Activated CD8-positive, alpha-beta memory T cell treated with anti-CD3 and anti-CD28 coated beads for 1 hour (primary cell): ENCODE measurements at regions not wholly inside any gene's neighbourhood (a gene's known extent, or its start where the extent isn't known, plus 50 kb on each side); places are given as distances from the start of the nearest gene placed in this dataset.
"Not testable (repeated sequence)": the region's sequence is repeated elsewhere in the genome, so short reads cannot be mapped to it uniquely, and the experiment has no call there.

Experiments
- DNase-seq, 2 donors: peaks; one replicate each; pipeline ENCODE4 v3.0.0-alpha.2; 2020; ENCODE audit warnings: low read depth in 1 of 2; ENCODE audit errors: extremely low read depth in 1 of 2

DNA sequence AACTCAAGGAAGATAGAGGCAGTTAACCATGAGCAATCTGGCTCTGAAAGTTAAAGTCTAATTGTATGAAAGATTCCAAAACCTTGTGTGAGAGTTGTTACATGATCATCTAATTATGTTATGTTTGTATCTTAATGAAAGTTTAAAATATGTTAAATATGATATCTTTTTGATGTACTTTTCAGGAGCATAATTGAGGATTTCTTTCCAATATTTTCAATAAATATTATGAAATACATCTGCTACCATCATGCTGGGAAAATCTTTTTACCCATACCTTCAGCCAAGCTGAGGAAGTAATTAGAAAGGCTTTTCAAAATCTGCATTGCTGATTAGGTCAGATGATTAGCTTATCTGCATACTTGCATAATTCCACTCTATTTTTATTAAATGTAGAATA, 318.4 kb downstream of the KLF12 start:
- DNase-seq: no peak

DNA sequence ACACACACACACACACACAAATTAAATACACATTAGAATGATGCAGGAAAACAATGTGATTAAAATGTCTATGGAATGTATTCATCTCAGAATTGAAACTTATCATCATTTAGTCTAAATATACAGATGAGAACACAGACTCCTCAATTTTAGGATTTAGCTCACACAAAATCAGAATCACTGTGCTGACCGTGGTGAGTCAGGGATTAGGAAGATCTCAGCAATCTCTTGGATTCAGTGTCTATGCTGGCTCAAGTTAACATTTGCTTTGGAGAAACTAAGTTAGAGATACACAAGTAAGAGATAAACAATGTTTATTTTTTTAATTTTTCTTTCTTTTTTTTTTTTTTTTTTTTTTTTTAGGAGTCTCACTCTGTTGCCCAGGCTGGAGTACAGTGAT, 323.6 kb downstream of the KLF12 start:
- no peak for DNase-seq

DNA sequence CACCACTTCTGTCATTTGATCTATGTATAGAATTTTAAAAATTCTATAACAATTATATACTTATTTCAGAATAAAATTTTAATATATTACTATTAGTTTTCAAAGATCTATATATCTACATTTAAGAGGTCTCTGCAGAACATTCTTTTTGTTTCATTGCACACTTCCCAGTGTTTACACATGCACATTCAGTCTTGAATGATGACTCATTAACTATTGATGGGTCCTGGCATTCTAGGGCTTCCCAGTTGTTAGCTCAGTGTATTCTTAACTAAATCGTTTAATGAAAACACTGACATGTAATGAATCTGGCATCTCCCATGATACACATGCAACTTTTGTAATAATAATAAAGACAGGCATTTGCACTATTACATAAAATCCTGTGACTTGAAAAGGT, 324.6 kb downstream of the KLF12 start:
- no peak for DNase-seq

DNA sequence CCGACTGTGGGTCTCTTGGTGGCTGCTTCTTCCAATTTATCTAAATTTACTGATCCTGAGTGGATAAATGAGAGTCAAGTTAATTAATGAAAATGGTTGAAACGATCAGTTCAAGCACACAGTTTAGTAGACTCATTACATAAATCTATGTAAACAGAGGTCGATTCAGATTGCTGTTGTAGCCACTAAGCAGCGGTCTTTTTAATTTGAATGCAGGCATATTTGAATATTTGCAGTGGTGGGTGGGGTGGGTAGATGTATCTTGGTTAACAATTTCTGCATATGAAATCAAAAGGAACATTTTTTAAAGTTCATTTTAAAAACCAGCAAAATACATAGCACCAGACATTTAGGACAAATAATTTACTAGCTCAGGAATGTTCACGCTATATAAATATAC, 325.9 kb downstream of the KLF12 start:
- DNase-seq: no peak

DNA sequence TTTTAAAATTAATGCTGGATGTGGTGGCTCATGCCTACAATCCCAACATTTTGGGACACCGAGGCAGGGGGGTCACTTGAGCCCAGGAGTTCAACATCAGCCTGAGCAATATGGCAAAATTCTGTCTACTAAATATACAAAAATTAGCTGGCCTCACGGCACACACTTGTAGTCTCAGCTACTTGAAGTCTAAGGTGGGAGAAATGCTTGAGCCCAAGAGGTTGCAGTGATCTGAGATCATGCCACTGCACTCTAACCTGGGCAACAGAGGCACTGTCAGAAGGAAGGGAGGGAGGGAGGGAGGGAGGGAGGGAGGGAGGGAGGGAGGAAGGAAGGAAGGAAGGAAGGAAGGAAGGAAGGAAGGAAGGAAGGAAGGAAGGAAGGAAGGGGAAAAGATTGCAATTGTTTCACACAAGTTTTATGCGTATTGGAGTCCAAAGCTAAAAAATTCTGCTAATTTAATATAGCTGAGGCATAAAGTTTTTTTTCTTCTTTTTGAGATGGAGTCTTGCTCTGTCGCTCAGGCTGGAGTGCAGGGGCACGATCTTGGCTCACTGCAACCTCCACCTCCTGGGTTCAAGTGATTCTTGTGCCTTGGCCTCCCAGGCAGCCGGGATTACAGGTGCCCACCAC, 328.8 kb downstream of the KLF12 start:
- not testable (repeated sequence) for DNase-seq

DNA sequence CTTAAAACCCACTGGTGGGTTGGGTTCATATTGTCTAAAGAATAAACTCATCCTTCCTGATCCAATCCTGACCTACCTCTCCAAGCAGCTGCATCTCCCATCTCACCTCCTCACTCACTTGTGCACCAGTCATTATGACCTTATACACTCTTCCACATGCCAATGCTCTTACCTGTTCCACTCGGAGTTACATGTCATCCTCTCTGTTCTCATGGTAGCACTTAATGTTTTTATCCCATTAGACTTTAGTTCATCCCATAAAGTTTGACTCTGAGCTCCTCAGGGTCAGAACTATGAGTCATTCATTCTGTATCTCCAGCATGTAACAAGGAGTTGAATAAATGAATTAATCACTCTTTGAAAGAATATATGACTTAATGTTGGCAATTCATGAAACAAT, 330.2 kb downstream of the KLF12 start:
- no peak for DNase-seq

DNA sequence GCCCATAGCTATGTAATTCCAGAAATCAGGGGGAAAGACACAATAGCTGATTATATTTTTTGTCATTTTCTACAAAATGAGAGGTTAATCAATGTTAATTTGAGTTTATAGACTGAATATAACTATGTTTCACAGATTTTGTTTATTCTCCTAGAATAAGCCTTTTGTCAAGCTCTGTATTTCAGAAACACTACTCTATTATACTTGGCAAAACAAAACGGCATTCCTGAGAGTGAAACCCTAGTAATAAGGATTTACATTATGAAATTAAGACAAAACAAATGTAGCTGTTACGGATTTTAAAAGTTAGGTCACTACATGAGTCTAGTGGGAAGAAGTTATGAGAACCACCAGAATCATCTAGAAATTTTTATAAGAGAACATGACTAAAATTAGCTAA, 334.2 kb downstream of the KLF12 start:
- no peak for DNase-seq

DNA sequence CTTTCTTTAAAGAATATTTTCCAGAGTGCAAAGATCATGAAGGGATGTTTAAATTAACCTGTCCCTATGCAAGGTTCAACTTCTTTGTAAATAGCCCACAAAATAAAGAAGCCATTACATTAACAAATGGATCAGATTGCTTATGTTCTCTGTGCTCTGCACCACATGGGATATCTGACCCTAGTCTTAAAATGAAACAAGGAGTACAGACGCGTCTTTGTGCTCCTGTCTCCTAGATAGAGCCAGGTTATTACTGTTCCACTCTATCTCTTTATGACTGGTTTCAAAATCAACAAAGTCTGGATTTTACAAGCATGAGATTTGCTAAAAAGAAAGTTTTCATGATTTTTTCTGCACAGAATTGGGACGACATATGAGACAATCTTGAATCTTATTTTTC, 339.4 kb downstream of the KLF12 start:
- no peak for DNase-seq

DNA sequence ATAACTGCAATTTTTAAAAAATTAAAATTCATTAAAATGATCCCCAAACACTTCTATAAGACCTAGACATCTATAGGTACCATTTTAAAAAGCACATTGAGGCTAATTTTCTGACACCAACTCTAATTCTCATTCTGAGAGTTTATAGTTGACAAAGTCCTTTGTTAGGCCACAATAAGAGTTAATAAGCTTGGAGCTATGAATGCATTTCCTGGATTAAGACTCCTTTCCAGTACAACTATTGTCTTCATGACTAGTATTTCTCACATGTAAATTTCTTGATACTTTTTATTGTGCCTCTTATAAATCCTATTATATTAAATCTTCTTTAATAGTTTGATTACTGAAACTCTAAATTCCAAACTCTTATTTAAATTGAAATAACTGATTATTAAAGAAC, 340.8 kb downstream of the KLF12 start:
- DNase-seq: no peak

DNA sequence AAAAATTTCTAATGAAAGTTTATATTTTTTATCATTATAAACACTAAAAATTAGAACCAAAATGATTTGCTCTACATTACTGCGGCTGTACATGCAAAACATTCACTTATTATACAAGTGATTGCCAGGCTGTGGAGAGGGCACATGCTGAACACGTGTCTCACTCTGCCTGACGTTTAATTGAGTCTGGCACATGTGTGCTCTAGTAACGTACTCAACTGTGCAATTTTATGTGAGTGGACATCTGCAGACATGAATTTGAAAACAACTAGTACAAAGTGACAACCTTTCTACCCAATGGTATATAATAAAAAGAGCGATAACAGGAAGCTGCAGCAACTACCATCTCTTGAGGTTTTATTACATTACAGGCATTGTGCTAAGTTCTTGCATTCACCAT, 341.4 kb downstream of the KLF12 start:
- no peak for DNase-seq

DNA sequence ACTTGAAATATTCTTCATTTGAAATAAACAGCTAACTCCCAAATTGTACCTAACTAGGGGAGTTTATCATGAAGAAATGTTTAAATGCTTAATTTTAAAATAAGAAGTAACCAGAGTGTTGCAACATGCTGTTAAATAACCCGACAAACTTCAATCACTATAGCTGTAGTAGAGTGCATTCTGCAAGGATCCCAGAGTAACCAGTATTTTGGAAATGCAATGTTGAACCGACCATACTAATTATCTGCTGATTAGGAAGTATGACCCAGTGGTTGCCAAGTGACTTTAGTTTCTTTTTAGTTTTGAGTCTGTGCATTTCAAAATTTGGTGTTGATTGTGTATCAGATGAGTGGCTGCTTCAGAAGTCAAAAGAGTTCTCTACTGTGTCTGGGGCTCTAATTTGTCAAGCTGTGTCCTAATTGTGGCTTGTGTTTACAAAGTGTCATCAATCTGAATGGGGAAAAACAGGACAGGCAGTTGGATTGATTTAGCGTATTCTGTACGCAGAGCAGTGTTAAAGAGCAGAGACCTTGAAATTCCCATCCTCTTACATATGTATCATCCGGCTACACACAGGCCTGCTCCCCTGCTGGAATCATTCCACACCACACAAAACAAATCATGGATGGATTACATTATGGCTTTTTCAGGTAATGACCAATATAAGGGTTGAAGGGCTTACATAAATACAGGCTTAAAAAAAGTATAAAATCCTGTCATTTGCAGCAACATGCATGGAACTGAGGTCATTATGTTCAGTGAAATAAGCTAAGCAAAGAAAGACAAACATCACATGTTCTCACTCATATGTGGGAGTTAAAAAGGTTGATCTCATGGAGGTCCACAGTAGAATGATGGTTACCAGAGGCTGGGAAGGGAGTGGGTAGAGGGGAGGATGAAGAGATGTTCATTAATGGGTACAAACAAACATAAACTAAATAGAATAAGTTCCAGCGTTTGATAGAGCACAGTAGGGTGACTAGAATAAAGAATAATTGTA, 351.5 kb downstream of the KLF12 start:
- DNase-seq: no peak

DNA sequence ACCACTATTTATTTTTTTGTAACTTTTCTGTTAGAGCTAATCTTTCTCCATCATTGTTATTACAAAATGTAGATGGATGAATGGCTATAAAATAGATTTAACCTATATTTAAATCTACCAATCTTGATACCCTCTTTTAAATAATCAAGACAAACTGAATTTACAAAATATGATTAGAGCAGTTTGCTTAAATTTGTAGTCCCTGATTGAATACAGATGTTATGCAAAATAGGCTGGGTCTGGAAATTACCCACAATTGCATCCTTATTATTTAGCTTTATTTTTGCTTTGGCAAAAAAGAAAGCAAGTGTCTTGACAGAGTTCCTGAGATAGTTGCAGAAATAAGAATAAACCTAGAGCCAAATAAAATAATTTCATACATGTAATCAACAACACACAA, 352.8 kb downstream of the KLF12 start:
- DNase-seq: no peak

DNA sequence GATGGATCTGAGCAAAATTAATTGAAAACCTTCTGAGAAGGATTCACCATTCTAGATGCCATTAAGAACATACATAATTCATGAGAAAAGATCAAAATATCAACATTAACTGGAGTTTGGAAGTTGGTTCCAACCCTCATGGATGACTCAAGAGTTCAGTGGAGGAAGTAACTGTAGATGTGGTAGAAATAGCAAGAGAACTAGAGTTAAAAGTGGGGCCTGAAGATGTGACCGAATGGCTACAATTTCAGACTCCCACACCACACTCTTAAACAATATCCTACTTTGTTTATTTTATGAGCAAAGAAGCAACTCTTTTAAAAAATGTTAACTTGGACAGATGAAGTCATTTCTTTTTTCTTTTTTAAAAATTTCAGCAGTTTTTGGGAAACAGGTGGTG, 354.3 kb downstream of the KLF12 start:
- no peak for DNase-seq

DNA sequence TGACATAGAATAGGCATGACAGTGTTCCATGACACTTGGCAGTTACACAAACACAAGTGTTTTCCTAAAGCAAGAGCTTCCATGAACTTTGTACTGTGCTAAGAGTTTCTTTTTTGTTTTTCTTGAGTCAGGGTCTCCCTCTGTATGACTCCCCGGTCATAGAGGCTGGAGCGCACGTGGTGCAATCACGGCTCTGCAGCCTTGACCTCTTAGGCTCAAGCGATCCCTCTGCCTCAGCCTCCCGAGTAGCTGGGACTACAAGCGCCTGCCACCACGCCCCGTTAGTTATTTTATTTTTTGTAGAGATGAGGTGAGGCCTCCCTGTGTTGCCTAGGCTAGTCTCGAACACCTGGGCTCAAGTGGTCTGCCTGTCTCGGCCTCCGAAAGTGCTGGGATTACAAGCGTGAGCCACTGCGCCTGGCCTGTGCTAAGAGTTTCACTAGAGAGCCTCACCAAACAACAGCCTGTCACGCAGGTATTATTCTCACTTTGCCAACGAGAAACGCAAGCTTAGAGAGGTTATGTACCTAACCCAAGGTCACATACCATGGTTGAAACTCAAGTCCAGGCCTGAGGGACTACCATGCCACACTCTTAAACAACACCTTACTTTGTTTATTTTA, 355.9 kb downstream of the KLF12 start:
- no peak for DNase-seq

DNA sequence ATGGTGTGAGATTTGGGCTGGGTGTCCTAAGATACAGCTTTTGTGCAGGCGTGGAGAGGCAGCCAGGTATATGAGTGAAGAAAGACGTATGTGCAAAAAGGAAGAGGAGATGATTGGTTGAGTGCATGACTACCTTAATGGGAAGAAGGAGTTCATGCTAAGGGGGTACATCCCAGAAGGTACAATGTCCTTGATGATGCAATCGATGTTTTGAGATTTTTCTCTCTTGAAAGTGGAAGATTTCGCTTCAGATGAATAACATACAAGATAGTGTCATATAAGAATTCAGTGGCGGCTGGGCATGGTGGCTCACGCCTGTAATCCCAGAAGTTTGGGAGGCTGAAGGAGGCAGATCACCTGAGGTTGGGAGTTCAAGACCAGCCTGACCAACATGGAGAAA, 357.1 kb downstream of the KLF12 start:
- no peak for DNase-seq

DNA sequence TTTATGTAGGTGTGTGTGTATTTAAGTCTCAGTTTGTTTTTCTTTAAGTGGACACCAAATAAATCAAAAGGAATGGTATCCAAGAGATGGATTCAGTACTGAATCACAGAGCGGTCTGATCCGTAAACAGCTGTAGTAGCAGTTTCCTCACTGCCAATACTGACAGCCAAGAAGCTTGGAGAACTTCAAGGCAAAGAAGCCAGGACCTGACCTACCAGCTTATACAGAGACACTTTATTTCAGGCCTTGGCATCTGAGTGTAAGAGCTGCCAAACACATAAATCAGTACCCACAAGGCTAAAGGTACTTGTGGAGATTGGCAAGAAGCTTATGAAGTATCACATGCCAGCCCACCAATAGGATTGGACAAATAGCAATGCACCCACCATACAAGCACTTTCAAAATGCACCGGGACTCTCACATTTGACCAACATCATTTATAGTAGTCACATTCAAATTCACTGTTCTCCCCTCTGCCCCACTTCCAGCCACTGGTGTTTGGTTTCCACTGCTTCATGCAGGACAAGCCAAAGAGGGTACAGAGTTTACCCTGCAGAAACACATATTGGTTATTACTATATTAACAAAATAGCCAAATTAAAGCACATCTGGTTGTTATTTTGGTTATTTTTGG, 357.9 kb downstream of the KLF12 start:
- DNase-seq: no peak

DNA sequence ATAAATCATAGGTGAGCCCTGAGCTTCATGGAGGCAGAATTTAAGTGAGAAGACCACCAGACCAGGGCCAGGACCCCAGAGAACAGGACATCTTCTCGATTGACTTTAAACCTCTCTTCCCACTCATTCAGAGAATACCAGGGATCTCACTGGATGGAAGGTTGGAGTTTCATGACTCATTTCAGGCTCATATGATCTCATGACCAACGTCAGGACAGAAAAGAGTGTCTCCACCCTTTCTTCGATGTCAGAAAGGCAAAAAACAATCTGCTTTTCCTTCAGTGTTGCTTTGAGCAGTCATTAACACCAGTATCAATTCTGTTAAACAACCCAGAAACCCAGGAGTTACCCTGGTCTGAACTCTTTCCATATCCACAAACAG, 361.0 kb downstream of the KLF12 start:
- no peak for DNase-seq

DNA sequence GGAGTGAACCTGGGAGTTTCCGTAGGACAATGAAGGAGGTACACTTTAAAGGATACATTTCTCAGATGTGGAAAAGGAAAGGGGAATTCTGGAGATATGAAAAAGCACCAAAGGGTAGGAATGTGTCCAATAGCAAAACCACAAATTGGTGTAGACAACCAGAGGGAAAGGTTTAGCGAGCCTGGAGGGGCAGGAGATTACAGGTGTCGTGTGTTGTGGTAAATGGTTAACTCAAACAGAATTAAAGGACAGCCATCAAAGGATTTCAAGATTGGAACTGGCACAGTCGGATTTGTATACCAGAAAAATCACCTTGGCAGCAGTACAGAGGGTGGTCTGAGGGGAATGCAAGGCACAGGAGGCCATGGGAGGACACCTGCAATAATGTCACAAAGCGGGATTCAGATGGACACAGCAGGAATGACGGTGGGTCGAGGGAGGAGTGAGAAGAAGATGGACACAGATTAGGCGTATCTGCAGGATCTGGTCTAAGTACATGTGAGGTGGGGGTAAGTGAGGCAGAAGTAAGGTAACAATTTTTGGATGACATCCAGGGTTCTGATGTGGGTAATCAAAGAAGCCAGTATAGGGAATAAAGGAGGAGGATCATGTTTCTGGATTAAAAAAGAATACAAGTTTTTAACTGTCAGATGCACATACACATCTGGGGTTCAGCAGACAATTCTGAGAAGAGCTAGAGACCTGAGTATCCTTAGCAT, 361.6 kb downstream of the KLF12 start:
- DNase-seq: no peak

DNA sequence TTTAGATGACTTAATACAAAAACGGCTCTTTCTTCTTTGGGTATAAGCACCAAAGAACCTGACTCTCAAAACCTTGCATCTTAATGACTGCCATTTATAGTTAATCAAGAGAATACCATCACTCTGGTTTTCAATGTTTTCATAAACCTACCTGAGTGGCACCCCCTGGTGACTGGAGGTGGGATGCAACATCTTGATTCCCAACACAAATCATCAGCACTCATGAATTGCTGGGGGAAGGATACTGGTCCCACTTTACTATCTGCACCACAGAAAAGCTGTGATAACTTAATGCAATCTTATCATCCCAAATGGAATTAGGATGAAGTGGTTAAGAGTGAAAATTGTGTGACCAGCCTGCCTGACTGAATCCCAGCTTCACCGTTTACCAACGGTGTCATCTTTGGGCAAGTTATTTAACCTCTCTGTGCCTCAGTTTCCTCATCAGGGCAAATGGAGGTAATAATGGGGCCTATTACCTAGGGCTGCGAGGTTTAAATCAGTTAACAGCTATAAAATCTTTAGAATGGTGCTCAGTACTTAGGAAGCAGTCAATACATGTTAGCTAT, 366.4 kb downstream of the KLF12 start:
- peak in 1 of 2 donors; percentile 8 for DNase-seq

DNA sequence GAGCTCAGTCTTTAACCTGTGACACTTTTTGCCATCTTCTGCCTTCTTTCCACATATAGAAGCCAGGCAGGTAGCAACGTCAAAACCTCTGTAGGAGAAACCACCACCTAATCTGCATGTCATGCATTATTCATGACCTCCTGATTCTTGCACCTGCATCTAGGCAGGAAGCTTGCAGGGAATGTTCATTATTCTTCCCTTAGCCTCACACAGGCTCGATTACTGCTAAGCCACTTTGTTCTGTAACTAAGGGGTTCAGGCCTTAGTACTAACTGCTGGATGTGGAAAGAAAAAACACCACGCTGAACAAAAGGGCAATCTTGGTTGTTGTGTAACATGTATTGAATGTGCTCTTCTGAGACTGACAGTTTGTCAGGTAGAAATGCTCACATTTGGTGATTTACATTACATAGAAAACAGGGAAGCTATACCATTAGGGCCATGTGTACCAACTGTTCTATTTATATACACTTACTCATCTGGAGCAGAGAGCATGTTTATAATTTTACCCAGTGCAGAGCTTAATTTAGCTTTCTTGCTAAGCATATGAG, 366.9 kb downstream of the KLF12 start:
- DNase-seq: no peak
